ENCODE measurements at regions not wholly inside any gene's neighbourhood (a gene's known extent, or its start where the extent isn't known, plus 50 kb on each side); places are given as distances from the start of the nearest gene placed in this dataset.

- CTCF ChIA-PET (ENCODE audit: partially characterized antibody): no interaction called here
- no peaks in the 10 kb centered on the region for H3K27me3 ChIP-seq (replicated peaks in 1 of 4; ENCODE audit: control insufficient read depth in 3 of 4, extremely low read depth in 1 of 4, insufficient read depth in 3 of 4, low read length in 3 of 4)
- H2BK120ac ChIP-seq (replicated peaks; ENCODE audit: low read depth, low read length): no peak overlapping the region
- H3K27ac ChIP-seq (ENCODE audit: low read depth, low read length): no peak overlapping the region
- WGBS, 2 experiments (ENCODE audit: extremely low coverage in 1 of 2, insufficient coverage in 1 of 2, insufficient read length in 1 of 2, insufficient replicate concordance in 2 of 2, low coverage in 1 of 2, low lambda C conversion rate in 2 of 2, missing lambda C conversion rate in 1 of 2): 100% methylated on average over 1 of the region's 1 CpG; no CpG with 5 or more reads in 1 of the 2 experiments
- no peak overlapping the region for H3K4ac ChIP-seq (replicated peaks; ENCODE audit: insufficient read length, low read depth, low read length)
- H3K4me1 ChIP-seq (replicated peaks in 1 of 4; ENCODE audit: control insufficient read depth in 3 of 4, insufficient read depth in 4 of 4, low read length in 3 of 4): no peaks in the 10 kb centered on the region; a peak in 1 of 7 replicates
- no peak overlapping the region for H3K4me3 ChIP-seq (ENCODE audit: extremely low read depth in 1 of 4, insufficient read depth in 2 of 4, low read depth in 3 of 4, low read length in 4 of 4)
- H4K91ac ChIP-seq (replicated peaks; ENCODE audit: insufficient read length, low read length): no peak overlapping the region
- no peaks in the 10 kb centered on the region for H3K23me2 ChIP-seq (ENCODE audit: low read depth, low read length)
- H2AK5ac ChIP-seq (ENCODE audit: low read depth, low read length): no peak overlapping the region
- no peak for DNase-seq (ENCODE audit: low read depth in 1 of 2, low spot score in 2 of 2)
- H3K56ac ChIP-seq (replicated peaks; ENCODE audit: insufficient read length, low read depth, low read length): no peak overlapping the region
- H3K4me2 ChIP-seq (ENCODE audit: insufficient read depth in 1 of 2, low read depth in 2 of 2, low read length in 2 of 2): no peak overlapping the region
- no peaks in the 10 kb centered on the region for H3K36me3 ChIP-seq (ENCODE audit: control insufficient read depth in 2 of 4, insufficient read depth in 4 of 4, low read length in 3 of 4)
- no peak overlapping the region for H2BK15ac ChIP-seq (ENCODE audit: low read length)
- FAIRE-seq: no peak
- H2BK20ac ChIP-seq (ENCODE audit: low read length): no peak overlapping the region
- no peak overlapping the region for H3K14ac ChIP-seq (ENCODE audit: insufficient read length)
- H3K23ac ChIP-seq (ENCODE audit: insufficient read length): no peak overlapping the region
- H3K79me1 ChIP-seq (ENCODE audit: low read depth, low read length): no peaks in the 10 kb centered on the region
- H3K9me3 ChIP-seq (ENCODE audit: insufficient read depth in 2 of 2, low read depth in 1 of 2, low read length in 1 of 2): peaks cover 6 to 12% of the 10 kb centered on the region in 2 experiments; a peak in 3 of 4 replicates
- no peak overlapping the region for H2BK5ac ChIP-seq (ENCODE audit: low read depth, low read length)
- no peaks in the 10 kb centered on the region for H4K20me1 ChIP-seq (replicated peaks in 1 of 2; ENCODE audit: control insufficient read depth in 1 of 2, insufficient read depth in 2 of 2, low read length in 2 of 2)
- no peak overlapping the region for H2AFZ ChIP-seq (ENCODE audit: low read length)
- H3K79me2 ChIP-seq (ENCODE audit: control insufficient read depth in 1 of 2, insufficient read depth in 2 of 2, low read length in 2 of 2): no peaks in the 10 kb centered on the region
- POLR2A ChIA-PET (ENCODE audit: partially characterized antibody): no interaction called here
- no peak overlapping the region for H2BK12ac ChIP-seq (ENCODE audit: low read depth, low read length)
- no peak overlapping the region for H3K18ac ChIP-seq (ENCODE audit: extremely low read depth, low read length)
- H3K9ac ChIP-seq (replicated peaks in 1 of 4; ENCODE audit: extremely low read depth in 1 of 4, low read depth in 3 of 4, low read length in 3 of 4): no peak overlapping the region
- no peak overlapping the region for H4K5ac ChIP-seq (ENCODE audit: insufficient read length, low read depth, low read length)
- no peak overlapping the region for H4K8ac ChIP-seq (ENCODE audit: extremely low read depth, insufficient read depth, low read length)
- TF ChIP-seq CEBPB (IDR thresholded peaks at IDR 0.05; ENCODE audit: low read depth, low read length): no peak
- no peak for TF ChIP-seq NANOG (IDR thresholded peaks at IDR 0.05; ENCODE audit: insufficient read depth, low read depth, low read length, poor library complexity, severe bottlenecking)
- no peak for TF ChIP-seq BRCA1 (IDR thresholded peaks at IDR 0.05; ENCODE audit: low read depth, low read length)
- TF ChIP-seq BCL11A (IDR thresholded peaks at IDR 0.05; ENCODE audit: low read depth in 2 of 2, low read length in 2 of 2): no peak
- no peak for TF ChIP-seq SP4 (IDR thresholded peaks at IDR 0.05; ENCODE audit: low read length)
- no peak for TF ChIP-seq SAP30 (IDR thresholded peaks at IDR 0.05; ENCODE audit: insufficient read depth, insufficient replicate concordance, low read length)
- TF ChIP-seq POLR2AphosphoS5 (IDR thresholded peaks at IDR 0.05; ENCODE audit: low read depth, low read length): no peak
These were observed 196.7 kb upstream of the KLF3 start for GRCh38 chr4:38467296-38467695.
